H1 (cell line): ENCODE measurements at regions not wholly inside any gene's neighbourhood (a gene's known extent, or its start where the extent isn't known, plus 50 kb on each side); places are given as distances from the start of the nearest gene placed in this dataset.

Experiments used
- TF ChIP-seq, protein P1 (sequence below): fragments of 300-600 bp; sonication (generic); IDR thresholded peaks from 2 replicates; pipeline ENCODE4 v1.7.1; 2012; ENCODE audit warnings: low read length, moderate library complexity, mild to moderate bottlenecking, inconsistent platforms; ENCODE audit not compliant: insufficient replicate concordance

- TF ChIP-seq, protein P1, sequence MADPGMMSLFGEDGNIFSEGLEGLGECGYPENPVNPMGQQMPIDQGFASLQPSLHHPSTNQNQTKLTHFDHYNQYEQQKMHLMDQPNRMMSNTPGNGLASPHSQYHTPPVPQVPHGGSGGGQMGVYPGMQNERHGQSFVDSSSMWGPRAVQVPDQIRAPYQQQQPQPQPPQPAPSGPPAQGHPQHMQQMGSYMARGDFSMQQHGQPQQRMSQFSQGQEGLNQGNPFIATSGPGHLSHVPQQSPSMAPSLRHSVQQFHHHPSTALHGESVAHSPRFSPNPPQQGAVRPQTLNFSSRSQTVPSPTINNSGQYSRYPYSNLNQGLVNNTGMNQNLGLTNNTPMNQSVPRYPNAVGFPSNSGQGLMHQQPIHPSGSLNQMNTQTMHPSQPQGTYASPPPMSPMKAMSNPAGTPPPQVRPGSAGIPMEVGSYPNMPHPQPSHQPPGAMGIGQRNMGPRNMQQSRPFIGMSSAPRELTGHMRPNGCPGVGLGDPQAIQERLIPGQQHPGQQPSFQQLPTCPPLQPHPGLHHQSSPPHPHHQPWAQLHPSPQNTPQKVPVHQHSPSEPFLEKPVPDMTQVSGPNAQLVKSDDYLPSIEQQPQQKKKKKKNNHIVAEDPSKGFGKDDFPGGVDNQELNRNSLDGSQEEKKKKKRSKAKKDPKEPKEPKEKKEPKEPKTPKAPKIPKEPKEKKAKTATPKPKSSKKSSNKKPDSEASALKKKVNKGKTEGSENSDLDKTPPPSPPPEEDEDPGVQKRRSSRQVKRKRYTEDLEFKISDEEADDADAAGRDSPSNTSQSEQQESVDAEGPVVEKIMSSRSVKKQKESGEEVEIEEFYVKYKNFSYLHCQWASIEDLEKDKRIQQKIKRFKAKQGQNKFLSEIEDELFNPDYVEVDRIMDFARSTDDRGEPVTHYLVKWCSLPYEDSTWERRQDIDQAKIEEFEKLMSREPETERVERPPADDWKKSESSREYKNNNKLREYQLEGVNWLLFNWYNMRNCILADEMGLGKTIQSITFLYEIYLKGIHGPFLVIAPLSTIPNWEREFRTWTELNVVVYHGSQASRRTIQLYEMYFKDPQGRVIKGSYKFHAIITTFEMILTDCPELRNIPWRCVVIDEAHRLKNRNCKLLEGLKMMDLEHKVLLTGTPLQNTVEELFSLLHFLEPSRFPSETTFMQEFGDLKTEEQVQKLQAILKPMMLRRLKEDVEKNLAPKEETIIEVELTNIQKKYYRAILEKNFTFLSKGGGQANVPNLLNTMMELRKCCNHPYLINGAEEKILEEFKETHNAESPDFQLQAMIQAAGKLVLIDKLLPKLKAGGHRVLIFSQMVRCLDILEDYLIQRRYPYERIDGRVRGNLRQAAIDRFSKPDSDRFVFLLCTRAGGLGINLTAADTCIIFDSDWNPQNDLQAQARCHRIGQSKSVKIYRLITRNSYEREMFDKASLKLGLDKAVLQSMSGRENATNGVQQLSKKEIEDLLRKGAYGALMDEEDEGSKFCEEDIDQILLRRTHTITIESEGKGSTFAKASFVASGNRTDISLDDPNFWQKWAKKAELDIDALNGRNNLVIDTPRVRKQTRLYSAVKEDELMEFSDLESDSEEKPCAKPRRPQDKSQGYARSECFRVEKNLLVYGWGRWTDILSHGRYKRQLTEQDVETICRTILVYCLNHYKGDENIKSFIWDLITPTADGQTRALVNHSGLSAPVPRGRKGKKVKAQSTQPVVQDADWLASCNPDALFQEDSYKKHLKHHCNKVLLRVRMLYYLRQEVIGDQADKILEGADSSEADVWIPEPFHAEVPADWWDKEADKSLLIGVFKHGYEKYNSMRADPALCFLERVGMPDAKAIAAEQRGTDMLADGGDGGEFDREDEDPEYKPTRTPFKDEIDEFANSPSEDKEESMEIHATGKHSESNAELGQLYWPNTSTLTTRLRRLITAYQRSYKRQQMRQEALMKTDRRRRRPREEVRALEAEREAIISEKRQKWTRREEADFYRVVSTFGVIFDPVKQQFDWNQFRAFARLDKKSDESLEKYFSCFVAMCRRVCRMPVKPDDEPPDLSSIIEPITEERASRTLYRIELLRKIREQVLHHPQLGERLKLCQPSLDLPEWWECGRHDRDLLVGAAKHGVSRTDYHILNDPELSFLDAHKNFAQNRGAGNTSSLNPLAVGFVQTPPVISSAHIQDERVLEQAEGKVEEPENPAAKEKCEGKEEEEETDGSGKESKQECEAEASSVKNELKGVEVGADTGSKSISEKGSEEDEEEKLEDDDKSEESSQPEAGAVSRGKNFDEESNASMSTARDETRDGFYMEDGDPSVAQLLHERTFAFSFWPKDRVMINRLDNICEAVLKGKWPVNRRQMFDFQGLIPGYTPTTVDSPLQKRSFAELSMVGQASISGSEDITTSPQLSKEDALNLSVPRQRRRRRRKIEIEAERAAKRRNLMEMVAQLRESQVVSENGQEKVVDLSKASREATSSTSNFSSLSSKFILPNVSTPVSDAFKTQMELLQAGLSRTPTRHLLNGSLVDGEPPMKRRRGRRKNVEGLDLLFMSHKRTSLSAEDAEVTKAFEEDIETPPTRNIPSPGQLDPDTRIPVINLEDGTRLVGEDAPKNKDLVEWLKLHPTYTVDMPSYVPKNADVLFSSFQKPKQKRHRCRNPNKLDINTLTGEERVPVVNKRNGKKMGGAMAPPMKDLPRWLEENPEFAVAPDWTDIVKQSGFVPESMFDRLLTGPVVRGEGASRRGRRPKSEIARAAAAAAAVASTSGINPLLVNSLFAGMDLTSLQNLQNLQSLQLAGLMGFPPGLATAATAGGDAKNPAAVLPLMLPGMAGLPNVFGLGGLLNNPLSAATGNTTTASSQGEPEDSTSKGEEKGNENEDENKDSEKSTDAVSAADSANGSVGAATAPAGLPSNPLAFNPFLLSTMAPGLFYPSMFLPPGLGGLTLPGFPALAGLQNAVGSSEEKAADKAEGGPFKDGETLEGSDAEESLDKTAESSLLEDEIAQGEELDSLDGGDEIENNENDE = no peak
- TF ChIP-seq, all 59 proteins: peak for 0
Observed at GRCh38 chr10:4568086-4568485, 257.9 kb upstream of the AKR1E2 start (continued).
